COLO668 (cell line): ENCODE measurements at regions not wholly inside any gene's neighbourhood (a gene's known extent, or its start where the extent isn't known, plus 50 kb on each side); places are given as distances from the start of the nearest gene placed in this dataset.
"Not testable (repeated sequence)": the region's sequence is repeated elsewhere in the genome, so short reads cannot be mapped to it uniquely, and the experiment has no call there.

ENCODE experiments used
- DNase-seq: peaks from one replicate; lab custom pipeline; 2025; ENCODE audit not compliant: unreplicated experiment; lab: John Stamatoyannopoulos, UW

DNA sequence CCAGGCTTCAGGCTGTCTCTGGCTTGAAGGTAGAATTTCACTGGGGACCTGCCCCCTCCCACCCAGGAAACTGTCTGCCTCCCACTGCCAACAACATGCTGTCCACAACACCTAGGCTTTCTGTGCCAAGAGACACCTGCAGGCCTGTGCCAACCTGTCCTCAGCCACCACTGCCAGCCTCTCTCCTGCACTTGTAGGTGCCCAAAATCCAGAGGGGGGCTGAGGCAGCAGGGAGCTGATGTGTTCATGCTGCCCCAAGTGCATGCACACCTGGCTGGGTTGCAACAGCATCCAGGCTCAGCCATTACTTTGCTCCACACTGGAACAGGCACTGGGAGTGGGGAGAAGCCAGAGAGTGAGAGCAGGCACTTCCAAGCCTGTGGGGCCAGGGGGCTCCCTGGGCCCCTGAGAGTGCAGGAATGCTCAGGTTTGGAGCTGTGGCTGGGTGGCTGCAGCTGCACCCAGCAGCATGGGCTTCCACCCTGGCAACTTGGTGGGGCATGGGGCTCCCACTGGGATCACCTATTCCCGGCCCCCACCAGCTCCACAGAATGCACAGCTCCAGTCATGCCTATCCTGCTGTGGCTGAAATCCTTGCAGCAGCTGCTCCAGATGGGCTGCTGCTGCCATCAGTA lies 218.1 kb upstream of the OBI1 start:
- no peak for DNase-seq

- peak; percentile 73 for DNase-seq
Measured at GRCh38 chr13:78875792-78876580, 217.0 kb upstream of the OBI1 start.

GRCh38 chr13:78868991-78869390 lies 210.0 kb upstream of the OBI1 start:
- DNase-seq, result no peak

DNA sequence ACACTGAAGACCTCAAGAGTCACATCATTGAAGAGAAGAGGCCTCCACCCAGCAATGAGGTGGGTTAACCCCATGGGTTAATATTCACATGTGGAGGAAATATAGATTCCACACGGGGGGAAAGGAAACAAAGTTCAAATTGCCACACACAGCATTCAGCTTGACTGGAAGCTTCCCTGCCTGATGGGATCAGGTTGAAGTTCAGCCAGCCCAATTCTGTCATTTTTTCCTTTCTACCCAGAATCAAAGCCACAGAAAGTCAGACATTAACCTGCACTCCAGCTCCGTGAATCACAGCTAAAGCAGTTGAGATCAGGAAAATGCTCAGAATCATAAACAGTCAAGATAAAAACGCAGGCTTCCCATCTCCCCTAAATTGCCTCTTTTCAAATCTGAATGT lies 208.7 kb upstream of the OBI1 start:
- DNase-seq, result no peak

- DNase-seq, result not testable (repeated sequence)
Measured at GRCh38 chr13:78866076-78866475, 207.1 kb upstream of the OBI1 start.

- no peak for DNase-seq
Measured at GRCh38 chr13:78862446-78862845, 203.5 kb upstream of the OBI1 start.

GRCh38 chr13:78852709-78853108 lies 193.8 kb upstream of the OBI1 start:
- no peak for DNase-seq

GRCh38 chr13:78845656-78846365 lies 186.9 kb upstream of the OBI1 start:
- DNase-seq, result no peak

GRCh38 chr13:78844106-78844505 lies 185.2 kb upstream of the OBI1 start:
- no peak for DNase-seq

DNA sequence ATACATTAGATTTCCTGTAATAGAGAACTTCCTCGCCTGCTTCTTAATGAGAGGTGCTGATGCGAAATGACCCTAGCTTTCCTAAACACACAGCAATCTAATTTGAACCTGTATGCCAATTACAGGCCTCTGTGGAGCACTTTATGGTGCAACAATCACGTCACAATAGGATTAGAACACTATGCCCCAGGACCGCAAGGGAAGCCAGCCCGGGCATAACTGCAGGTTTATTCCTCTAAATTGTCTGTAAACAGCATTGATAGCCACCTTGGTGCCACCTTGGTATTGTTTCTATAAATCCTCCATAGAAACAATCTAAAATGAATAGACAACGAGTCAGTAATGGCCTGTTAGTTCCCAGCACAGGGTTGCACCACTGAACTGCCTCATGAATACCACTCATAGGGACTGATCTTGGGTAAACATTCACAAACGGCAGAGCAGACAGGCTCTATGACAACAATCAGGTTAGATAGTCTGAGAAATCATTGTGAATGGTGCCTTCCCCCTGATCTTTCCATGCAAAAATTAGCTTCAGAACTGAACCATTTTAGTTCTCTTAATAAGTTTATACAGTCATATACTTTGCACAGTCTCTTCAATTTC lies 182.5 kb upstream of the OBI1 start:
- peak; percentile 64 for DNase-seq

GRCh38 chr13:78836238-78836784 lies 177.4 kb upstream of the OBI1 start:
- no peak for DNase-seq

- no peak for DNase-seq
Measured at GRCh38 chr13:78832461-78832860, 173.5 kb upstream of the OBI1 start.

DNA sequence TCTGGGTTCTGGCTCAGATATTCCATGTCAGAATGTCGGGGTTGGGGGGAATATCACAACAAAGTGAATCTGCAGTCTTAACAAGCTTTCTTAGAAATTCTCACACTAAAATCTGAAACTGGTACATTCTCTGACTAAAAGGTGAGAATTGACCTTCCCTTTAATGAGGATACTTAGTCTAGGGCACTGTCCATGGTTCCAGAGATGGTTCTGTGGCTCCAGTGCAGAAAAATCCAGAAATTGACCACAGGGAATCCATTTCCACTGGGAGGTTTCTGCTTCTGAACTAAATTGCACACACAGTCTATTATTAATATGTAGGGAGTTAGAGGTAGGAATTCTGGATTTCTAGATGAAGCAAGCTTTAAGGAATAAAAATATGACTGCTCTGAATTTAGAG lies 171.6 kb upstream of the OBI1 start:
- DNase-seq, result no peak

GRCh38 chr13:78829821-78830220 lies 170.9 kb upstream of the OBI1 start:
- DNase-seq, result no peak

GRCh38 chr13:78827471-78827870 lies 168.5 kb upstream of the OBI1 start:
- DNase-seq, result no peak

GRCh38 chr13:78826936-78827335 lies 168.0 kb upstream of the OBI1 start:
- no peak for DNase-seq

DNA sequence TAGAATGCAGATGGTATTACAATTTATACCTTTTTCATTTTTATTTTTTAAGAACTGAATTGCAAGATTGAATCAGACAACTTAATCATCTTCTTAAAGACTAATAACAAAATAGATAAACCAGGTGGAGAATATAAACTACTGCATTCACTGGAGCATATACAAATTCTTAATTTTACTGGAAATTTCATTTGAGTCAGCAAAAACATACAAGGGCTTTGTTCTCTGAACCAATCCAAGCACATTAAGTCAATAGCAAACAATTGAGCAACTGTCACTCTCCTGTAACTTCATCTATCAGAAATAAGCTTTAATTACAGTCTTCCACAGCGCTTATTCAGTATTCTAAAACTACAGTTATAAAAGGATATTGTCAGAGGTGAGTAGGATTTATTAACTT lies 167.4 kb upstream of the OBI1 start:
- no peak for DNase-seq

DNA sequence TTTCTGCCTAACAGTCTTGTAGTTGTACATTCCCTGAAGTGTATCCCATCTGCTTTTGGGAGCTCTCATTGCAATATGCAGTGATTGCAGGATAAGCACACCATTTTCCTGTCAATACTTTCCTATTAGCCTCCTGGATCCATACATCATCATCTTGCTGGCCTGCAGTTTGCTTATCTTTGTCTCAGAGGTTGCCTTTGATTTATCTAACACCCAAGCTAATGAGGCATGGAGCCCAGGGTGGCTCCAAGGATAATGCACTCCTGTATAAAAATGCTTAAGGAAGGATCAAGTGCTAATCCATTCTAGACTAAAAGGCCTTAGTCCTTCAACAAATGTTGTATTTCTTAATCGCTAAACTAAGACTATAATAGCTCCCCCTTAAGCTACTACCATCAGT lies 161.6 kb upstream of the OBI1 start:
- DNase-seq, result no peak

DNA sequence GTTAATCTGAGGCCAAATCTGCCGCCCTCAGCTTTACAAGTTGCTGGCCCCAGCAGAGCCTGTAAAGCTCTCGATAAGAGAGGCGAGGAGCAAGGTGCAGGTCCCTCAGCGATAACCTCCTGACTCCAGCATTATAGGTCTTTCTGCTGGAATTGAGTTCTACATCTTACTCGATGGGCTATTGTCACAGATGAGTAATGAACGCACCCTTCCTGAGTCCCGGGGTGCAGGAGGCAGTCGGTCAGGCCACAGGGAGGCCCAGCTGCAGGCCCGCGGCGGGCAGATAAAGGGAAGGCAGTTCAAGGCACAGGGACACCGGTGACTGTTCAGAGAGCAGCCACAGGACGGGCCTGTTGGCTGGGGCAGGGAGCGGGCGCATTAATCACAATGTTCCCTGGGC lies 157.6 kb upstream of the OBI1 start:
- no peak for DNase-seq

DNA sequence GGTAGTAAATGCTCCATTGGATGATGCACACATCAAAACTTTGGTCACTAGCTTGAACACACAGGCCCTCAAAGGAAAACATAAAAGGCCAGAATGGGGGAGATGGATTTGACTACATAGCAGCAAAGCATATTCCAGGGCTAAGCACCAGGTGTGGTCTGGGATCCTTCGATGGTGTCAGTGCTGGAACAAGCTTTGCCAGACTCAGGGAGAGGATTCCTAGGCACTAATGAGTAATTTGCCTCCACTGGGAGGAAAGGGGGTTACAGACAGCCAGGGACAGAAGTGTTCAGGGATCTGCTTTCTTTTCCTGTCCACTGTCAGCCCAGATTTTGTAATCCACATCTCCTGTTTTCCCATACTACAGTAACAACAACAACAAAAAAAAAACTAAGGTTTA lies 157.2 kb upstream of the OBI1 start:
- DNase-seq, result no peak

DNA sequence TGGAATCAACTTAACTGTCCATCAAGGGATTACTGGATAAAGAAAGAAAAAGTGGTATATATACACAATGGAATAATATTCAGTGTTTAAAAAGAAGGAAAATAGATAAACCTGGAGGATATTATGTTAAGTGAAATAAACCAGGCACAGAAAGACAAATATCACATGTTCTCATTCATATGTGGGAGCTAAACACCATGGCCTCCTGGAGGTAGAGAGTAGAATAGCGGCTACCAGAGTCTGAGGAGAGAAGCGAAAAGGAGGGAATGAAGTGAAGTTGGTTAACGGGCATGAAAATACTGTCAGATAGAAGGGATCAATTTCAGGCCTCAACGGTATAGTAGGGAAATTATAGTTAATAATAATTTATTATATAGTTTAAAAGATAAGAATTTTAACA lies 147.5 kb upstream of the OBI1 start:
- DNase-seq, result no peak
